K562 (cell line): ENCODE measurements at regions not wholly inside any gene's neighbourhood (a gene's known extent, or its start where the extent isn't known, plus 50 kb on each side); places are given as distances from the start of the nearest gene placed in this dataset.

Source experiments
- ATAC-seq: fragments of 200-7000 bp; cut with Tn5 transposase; 3 replicates; pipeline ENCODE4 v1.9.1; 2020; ENCODE audit warnings: moderate library complexity
- BruUV-seq: library from RNA; stranded (reverse); fragments of 400-500 nt; replicated peaks from 2 replicates; lab custom pipeline; 2021; lab: Mats Ljungman, UMichigan
- CTCF ChIA-PET: fragments of 300-600 bp; formaldehyde crosslinking; extraction: SDS; loops from one replicate; lab custom pipeline; 2021; ENCODE audit warnings: low intra/inter-chr PET ratio; lab: Yijun Ruan, JAX
- POLR2A ChIA-PET: fragments of 300-600, 350-650 bp; sonication (Branson Sonifier 250); formaldehyde crosslinking; extraction: SDS; loops from one replicate; lab custom pipeline; 2021; ENCODE audit warnings: antibody characterized with exemption, inconsistent platforms; lab: Yijun Ruan, JAX
- DNase-seq, 4 experiments: peaks; one replicate each; pipeline versions ENCODE4 v3.0.0 to v3.0.0-alpha.2; 2011 to 2018; ENCODE audit warnings: low spot score in 3 of 4, mixed read lengths in 3 of 4; ENCODE audit errors: extremely low read depth in 1 of 4
- FAIRE-seq: peaks from 2 replicates; lab custom pipeline; 2011; peaks lifted over from hg19 to GRCh38; lab: Jason Lieb, UNC
- H2AFZ ChIP-seq: 2 replicates; pipeline ENCODE4 v1.6.0; 2011; ENCODE audit warnings: low read depth, low read length, control low read depth, inconsistent platforms
- H3K27ac ChIP-seq: fragments of 200-600 bp; 3 replicates; pipeline ENCODE4 v1.8.0; 2011; ENCODE audit warnings: low read depth, mild to moderate bottlenecking, control low read depth, inconsistent platforms, low read length, moderate library complexity, mixed read lengths; ENCODE audit errors: extremely low read depth
- H3K27me3 ChIP-seq, 2 experiments: fragments of 300-600 bp in 1 of 2; 2 replicates in 1 of 2; 3 replicates in 1 of 2; pipeline versions ENCODE4 v1.6.0 to v1.8.0; 2011; ENCODE audit warnings: inconsistent platforms in 2 of 2, low read length in 2 of 2, mild to moderate bottlenecking in 1 of 2, mixed read lengths in 1 of 2, moderate library complexity in 1 of 2; ENCODE audit not compliant: control insufficient read depth in 2 of 2, insufficient read depth in 2 of 2
- H3K36me3 ChIP-seq: fragments of 300-600 bp; 3 replicates; pipeline ENCODE4 v1.8.0; 2011; ENCODE audit warnings: mild to moderate bottlenecking, low read length, inconsistent platforms; ENCODE audit not compliant: control insufficient read depth, insufficient read depth
- H3K4me1 ChIP-seq, 2 experiments: fragments of 200-600 bp in 1 of 2; replicated peaks in 1 of 2; 2 replicates in 1 of 2; 3 replicates in 1 of 2; pipeline versions ENCODE4 v1.5.1 to v1.8.0; 2011; ENCODE audit warnings: inconsistent platforms in 2 of 2, low read length in 2 of 2, mild to moderate bottlenecking in 1 of 2, mixed read lengths in 1 of 2, moderate library complexity in 1 of 2; ENCODE audit not compliant: control insufficient read depth in 2 of 2, insufficient read depth in 2 of 2
- H3K4me2 ChIP-seq: 2 replicates; pipeline ENCODE4 v1.6.1; 2011; ENCODE audit warnings: low read length, control low read depth, inconsistent platforms, mixed read lengths; ENCODE audit not compliant: insufficient read depth
- H3K4me3 ChIP-seq: fragments of 200-600 bp; sonication (generic), shearing (Covaris generic); 2 replicates; pipeline ENCODE4 v1.5.1; 2016; ENCODE audit warnings: control low read depth, inconsistent platforms
- H3K79me2 ChIP-seq: fragments of 200-600 bp; 3 replicates; pipeline ENCODE4 v1.8.0; 2011; ENCODE audit warnings: low read length, inconsistent platforms; ENCODE audit not compliant: control insufficient read depth, insufficient read depth
- H3K9ac ChIP-seq, 2 experiments: 2 replicates each; pipeline versions ENCODE4 v1.6.0 to v1.6.1; 2011; ENCODE audit warnings: low read depth in 2 of 2, low read length in 2 of 2, control low read depth in 1 of 2, inconsistent platforms in 1 of 2, mild to moderate bottlenecking in 1 of 2, mixed read lengths in 1 of 2; ENCODE audit not compliant: insufficient read depth in 1 of 2
- H3K9me1 ChIP-seq: one replicate; pipeline ENCODE4 v1.6.0; 2011; ENCODE audit warnings: inconsistent platforms, mild to moderate bottlenecking, low read length, moderate library complexity; ENCODE audit not compliant: control insufficient read depth, insufficient read depth
- H3K9me3 ChIP-seq: replicated peaks from 2 replicates; pipeline ENCODE4 v1.5.1; 2011; ENCODE audit warnings: low read depth, low read length, inconsistent platforms; ENCODE audit not compliant: control insufficient read depth, insufficient read depth
- H4K20me1 ChIP-seq: replicated peaks from 2 replicates; pipeline ENCODE4 v1.6.1; 2011; ENCODE audit warnings: low read length, inconsistent platforms, mixed read lengths; ENCODE audit not compliant: control insufficient read depth, insufficient read depth
- FOXK2 ChIP-seq, 2 experiments: fragments of 450-650 bp; IDR thresholded peaks in 1 of 2; conservative IDR thresholded peaks in 1 of 2; 2 replicates each; pipeline ENCODE4 v1.6.1; 2016; ENCODE audit warnings: low read depth in 2 of 2, mild to moderate bottlenecking in 1 of 2
- NR1H2 ChIP-seq: sonication (generic); formaldehyde crosslinking; IDR thresholded peaks from 2 replicates; pipeline ENCODE4 v1.4.0; 2020; ENCODE audit warnings: mild to moderate bottlenecking, missing genetic modification reagents
- PCBP2 ChIP-seq: fragments of 200-400 bp; formaldehyde crosslinking; IDR thresholded peaks from 2 replicates; pipeline ENCODE4 v1.6.1; 2018; ENCODE audit warnings: low read length, low read depth, mild to moderate bottlenecking, moderate library complexity; ENCODE audit not compliant: poor library complexity, severe bottlenecking
- PHF8 ChIP-seq: fragments of 200-600 bp; sonication (generic); IDR thresholded peaks from 2 replicates; pipeline ENCODE4 v1.6.1; 2012; ENCODE audit warnings: mixed run types, mild to moderate bottlenecking, inconsistent platforms, low read length, moderate library complexity, borderline replicate concordance
- POLR2AphosphoS5 ChIP-seq: IDR thresholded peaks from 2 replicates; pipeline ENCODE4 v1.6.1; 2011; ENCODE audit warnings: mild to moderate bottlenecking, low read depth, low read length, moderate library complexity; ENCODE audit not compliant: control insufficient read depth, insufficient read depth
- PTRF ChIP-seq: fragments of 450-650 bp; IDR thresholded peaks from 2 replicates; pipeline ENCODE4 v1.6.1; 2016; ENCODE audit warnings: mild to moderate bottlenecking, missing genetic modification characterization, missing compliant biosample characterization
- SMC3 ChIP-seq: conservative IDR thresholded peaks from 2 replicates; pipeline ENCODE4 v1.6.1; 2011; ENCODE audit warnings: low read depth, low read length, improper control_type of control experiment; ENCODE audit not compliant: insufficient read depth
- TBL1XR1 ChIP-seq, 2 experiments: IDR thresholded peaks; 2 replicates each; pipeline ENCODE4 v1.6.1; 2012; ENCODE audit warnings: improper control_type of control experiment in 2 of 2, low read length in 2 of 2, mild to moderate bottlenecking in 1 of 2
- ZBTB1 ChIP-seq: sonication (generic); formaldehyde crosslinking; IDR thresholded peaks from 2 replicates; pipeline ENCODE4 v1.8.1; 2023; ENCODE audit warnings: missing genetic modification reagents, low read depth, mild to moderate bottlenecking, borderline replicate concordance
- ZNF146 ChIP-seq: IDR thresholded peaks from one replicate; pipeline ENCODE4 v1.6.1; 2018; ENCODE audit warnings: missing compliant biosample characterization; ENCODE audit not compliant: unreplicated experiment
- ZNF232 ChIP-seq: sonication (generic); formaldehyde crosslinking; IDR thresholded peaks from 2 replicates; pipeline ENCODE4 v1.8.0; 2022; ENCODE audit warnings: mild to moderate bottlenecking, missing genetic modification reagents
- WGBS: fragments of 100-300 bp; shearing (Covaris generic); methylation state at CpG from one replicate; pipeline ENCODE4 v1.1.6; 2016; ENCODE audit warnings: low coverage, mixed read lengths; ENCODE audit not compliant: insufficient coverage; ENCODE audit errors: missing lambda C conversion rate; 5-methylcytosine and 5-hydroxymethylcytosine counted together
- in situ Hi-C: fragments of 300-500 bp; cut with MboI; formaldehyde crosslinking; loops from 4 replicates; pipeline ENCODE4 v1.15.0; 2018; ENCODE audit warnings: inconsistent platforms, mixed read lengths
- intact Hi-C: fragments of 100-400 bp; cut with micrococcal nuclease; formaldehyde crosslinking; loops from 2 replicates; pipeline ENCODE4 v1.14.2; 2022
- TF ChIP-seq, protein P1 (sequence below): IDR thresholded peaks from 2 replicates; pipeline ENCODE4 v1.6.1; 2014; ENCODE audit warnings: antibody characterized with exemption
- TF ChIP-seq, protein P2 (sequence below), 2 experiments: fragments of 450-650 bp; conservative IDR thresholded peaks; 2 replicates each; pipeline ENCODE4 v1.6.1; 2017; ENCODE audit warnings: mild to moderate bottlenecking in 2 of 2, moderate library complexity in 2 of 2

DNA sequence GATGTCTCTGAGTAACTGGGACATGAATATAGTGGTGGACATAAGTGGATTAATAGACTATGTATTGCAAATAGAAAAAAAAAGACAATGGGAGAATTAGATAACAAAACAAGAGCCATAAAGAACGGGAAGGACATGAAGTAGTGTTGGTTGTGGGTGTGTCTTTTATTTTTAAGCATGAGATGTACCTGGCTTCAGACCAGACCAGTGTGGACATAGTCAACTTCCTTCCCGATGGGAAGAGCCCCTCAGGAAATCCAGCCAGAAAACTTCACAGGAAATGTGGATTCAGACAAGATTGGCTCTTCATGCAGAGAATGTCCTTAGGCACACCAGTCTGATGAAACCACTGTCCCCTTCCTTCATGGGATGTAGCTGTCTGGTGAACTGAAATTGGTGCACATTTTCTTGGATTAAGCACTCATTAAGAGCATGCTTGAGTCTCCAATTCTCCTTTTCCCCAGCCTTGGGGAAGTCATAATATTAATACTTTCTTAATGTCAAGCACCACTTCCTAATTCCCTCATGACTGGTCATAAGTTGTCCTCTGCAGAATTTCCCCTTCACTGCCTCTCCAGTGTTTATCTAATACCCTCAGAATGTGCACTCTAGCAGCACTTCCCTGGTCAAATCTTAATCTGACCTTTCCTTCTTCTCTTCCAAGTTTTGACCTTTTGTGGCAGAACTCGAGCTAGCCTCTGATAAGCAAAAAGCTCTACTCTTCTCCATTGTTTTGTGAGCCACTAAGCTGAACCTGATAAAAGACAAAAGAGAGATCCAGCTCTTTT lies 350.6 kb upstream of the MAF start (continued):
- TF ChIP-seq POLR2AphosphoS5 (no peak), ZNF232 (CRISPR knock-in tag) (no peak), FOXK2 (conservative IDR thresholded peaks at IDR 0.05 in 1 of 2, IDR thresholded peaks at IDR 0.05 in 1 of 2; ENCODE audit: low read depth in 2 of 2) (peak; percentile 27 to 54; a peak in 2 of 4 replicates), ZBTB1 (no peak)
- TF ChIP-seq, protein P1, sequence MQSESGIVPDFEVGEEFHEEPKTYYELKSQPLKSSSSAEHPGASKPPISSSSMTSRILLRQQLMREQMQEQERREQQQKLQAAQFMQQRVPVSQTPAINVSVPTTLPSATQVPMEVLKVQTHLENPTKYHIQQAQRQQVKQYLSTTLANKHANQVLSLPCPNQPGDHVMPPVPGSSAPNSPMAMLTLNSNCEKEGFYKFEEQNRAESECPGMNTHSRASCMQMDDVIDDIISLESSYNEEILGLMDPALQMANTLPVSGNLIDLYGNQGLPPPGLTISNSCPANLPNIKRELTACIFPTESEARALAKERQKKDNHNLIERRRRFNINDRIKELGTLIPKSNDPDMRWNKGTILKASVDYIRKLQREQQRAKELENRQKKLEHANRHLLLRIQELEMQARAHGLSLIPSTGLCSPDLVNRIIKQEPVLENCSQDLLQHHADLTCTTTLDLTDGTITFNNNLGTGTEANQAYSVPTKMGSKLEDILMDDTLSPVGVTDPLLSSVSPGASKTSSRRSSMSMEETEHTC: 0 out of 2 replicates have a peak, but pooled peaks have one; percentile 15

DNA sequence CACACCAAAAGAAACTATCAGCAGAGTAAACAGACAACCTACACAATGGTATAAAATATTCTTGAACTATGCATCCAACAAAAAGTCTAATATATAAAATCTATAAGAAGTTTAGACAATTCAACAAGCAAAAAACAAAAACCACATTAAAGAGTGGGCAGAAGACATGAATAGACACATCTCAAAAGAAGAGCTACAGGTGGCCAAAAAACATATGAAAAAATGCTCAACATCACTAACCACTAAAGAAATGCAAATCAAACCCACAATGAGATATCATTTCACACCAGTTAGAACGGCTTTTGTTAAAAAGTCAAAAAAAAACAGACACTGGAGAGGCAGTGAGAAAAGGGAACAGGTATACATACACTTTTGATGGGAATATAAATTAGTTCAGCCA lies 348.9 kb upstream of the MAF start:
- Histone ChIP-seq H4K20me1 (no peaks in the 10 kb centered on the region), H3K9ac (no peak overlapping the region)
- TF ChIP-seq PTRF (tag) (no peak), ZNF146 (CRISPR knock-in tag) (no peak), PCBP2 (no peak), NR1H2 (no peak), SMC3 (no peak), TBL1XR1 (IDR thresholded peaks at IDR 0.05; ENCODE audit: low read length in 2 of 2) (no peak), PHF8 (no peak)
- TF ChIP-seq, protein P2, sequence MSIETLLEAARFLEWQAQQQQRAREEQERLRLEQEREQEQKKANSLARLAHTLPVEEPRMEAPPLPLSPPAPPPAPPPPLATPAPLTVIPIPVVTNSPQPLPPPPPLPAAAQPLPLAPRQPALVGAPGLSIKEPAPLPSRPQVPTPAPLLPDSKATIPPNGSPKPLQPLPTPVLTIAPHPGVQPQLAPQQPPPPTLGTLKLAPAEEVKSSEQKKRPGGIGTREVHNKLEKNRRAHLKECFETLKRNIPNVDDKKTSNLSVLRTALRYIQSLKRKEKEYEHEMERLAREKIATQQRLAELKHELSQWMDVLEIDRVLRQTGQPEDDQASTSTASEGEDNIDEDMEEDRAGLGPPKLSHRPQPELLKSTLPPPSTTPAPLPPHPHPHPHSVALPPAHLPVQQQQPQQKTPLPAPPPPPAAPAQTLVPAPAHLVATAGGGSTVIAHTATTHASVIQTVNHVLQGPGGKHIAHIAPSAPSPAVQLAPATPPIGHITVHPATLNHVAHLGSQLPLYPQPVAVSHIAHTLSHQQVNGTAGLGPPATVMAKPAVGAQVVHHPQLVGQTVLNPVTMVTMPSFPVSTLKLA (conservative IDR thresholded peaks at IDR 0.05): no peak
- TF ChIP-seq, all 486 proteins: peak for 0
- CTCF ChIA-PET: no interaction called here
- ATAC-seq: no peak
- Histone ChIP-seq H3K27ac (no peak overlapping the region), H3K27me3 (no peaks in the 10 kb centered on the region), H3K4me3 (no peak overlapping the region), H3K4me2 (no peak overlapping the region), H2AFZ (no peak overlapping the region), H3K36me3 (no peaks in the 10 kb centered on the region), H3K4me1 (peaks cover 0 to 13% of the 10 kb centered on the region in 2 experiments; a peak in 3 of 5 replicates), H3K9me1 (no peaks in the 10 kb centered on the region), H3K79me2 (no peaks in the 10 kb centered on the region), H3K9me3 (no peaks in the 10 kb centered on the region)
- DNase-seq: no peak
- in situ Hi-C loops (no loop called here), intact Hi-C loops (no loop called here)
- POLR2A ChIA-PET: interaction anchor here (0.7 kb wide), 1 partner anchor 43 kb away, joined by 3 read pairs; no protein-coding TSS in a partner anchor
- 78% methylated on average over 1 of the region's 1 CpG for WGBS
- no peak for FAIRE-seq
- no TSS peak for BruUV-seq
